HCT116 (cell line): ENCODE measurements at regions not wholly inside any gene's neighbourhood (a gene's known extent, or its start where the extent isn't known, plus 50 kb on each side); places are given as distances from the start of the nearest gene placed in this dataset.

Experiments
- ATAC-seq: fragments of 200-7000 bp; cut with Tn5 transposase; 2 replicates; pipeline ENCODE4 v1.9.1; 2020; ENCODE audit warnings: mild to moderate bottlenecking, moderate library complexity
- BruUV-seq: library from RNA; stranded (reverse); fragments of 400-500 nt; replicated peaks from 2 replicates; lab custom pipeline; 2021; lab: Mats Ljungman, UMichigan
- CTCF ChIA-PET: fragments of 300-600 bp; sonication (Branson Sonifier 250); formaldehyde crosslinking; loops from one replicate; lab custom pipeline; 2021; ENCODE audit warnings: antibody characterized with exemption; lab: Charles Lee
- POLR2A ChIA-PET: fragments of 300-600, 350-600 bp; sonication (Branson Sonifier 250); formaldehyde crosslinking; loops from one replicate; lab custom pipeline; 2021; ENCODE audit warnings: antibody characterized with exemption; lab: Charles Lee
- RAD21 ChIA-PET, 2 experiments: fragments of 300-600 bp; sonication (Branson Sonifier 250); formaldehyde crosslinking; loops; one replicate each; lab custom pipeline; 2023; ENCODE audit warnings: low total read pairs in 2 of 2; ENCODE audit not compliant: uncharacterized antibody in 2 of 2, unreplicated experiment in 2 of 2, low non-redundant PET in 1 of 2; lab: Charles Lee
- DNase-seq: peaks from one replicate; pipeline ENCODE4 v3.0.0-alpha.2; 2010; ENCODE audit warnings: low read depth, low spot score
- H2AFZ ChIP-seq: fragments of 200-600 bp; shearing (Covaris generic), sonication (generic); 2 replicates; pipeline ENCODE4 v1.6.1; 2017; ENCODE audit warnings: low read depth, mixed run types, mixed read lengths, antibody characterized with exemption, low read length; ENCODE audit not compliant: poor library complexity, severe bottlenecking
- H3K27ac ChIP-seq: 2 replicates; pipeline ENCODE4 v1.5.1; 2012; ENCODE audit warnings: low read depth, low read length
- H3K27me3 ChIP-seq: fragments of 200-600 bp; sonication (generic); 2 replicates; pipeline ENCODE4 v1.6.1; 2016; ENCODE audit warnings: mixed run types, low read length, mixed read lengths; ENCODE audit not compliant: insufficient read depth
- H3K36me3 ChIP-seq, 2 experiments: fragments of 200-500 bp in 1 of 2; fragments of 200-600 bp in 1 of 2; sonication (Bioruptor generic) in 1 of 2; sonication (generic) in 1 of 2; 2 replicates each; pipeline versions ENCODE4 v1.5.1 to v1.6.1; 2014 to 2016; ENCODE audit warnings: low read length in 2 of 2, inconsistent platforms in 1 of 2, mixed read lengths in 1 of 2, mixed run types in 1 of 2; ENCODE audit not compliant: insufficient read depth in 2 of 2, control insufficient read depth in 1 of 2
- H3K4me1 ChIP-seq, 2 experiments: fragments of 200-600 bp in 1 of 2; sonication (generic) in 1 of 2; 2 replicates each; pipeline versions ENCODE4 v1.5.1 to v1.6.1; 2012 to 2017; ENCODE audit warnings: low read length in 2 of 2, inconsistent platforms in 1 of 2, mild to moderate bottlenecking in 1 of 2, mixed read lengths in 1 of 2, mixed run types in 1 of 2, moderate library complexity in 1 of 2; ENCODE audit not compliant: insufficient read depth in 2 of 2, control insufficient read depth in 1 of 2
- H3K4me2 ChIP-seq: fragments of 200-600 bp; sonication (generic); 2 replicates; pipeline ENCODE4 v1.6.1; 2017; ENCODE audit warnings: mixed run types, low read length, mixed read lengths
- H3K4me3 ChIP-seq, 2 experiments: fragments of 200-600 bp in 1 of 2; sonication (generic) in 1 of 2; replicated peaks in 1 of 2; 2 replicates each; pipeline ENCODE4 v1.5.1; 2011 to 2016; ENCODE audit warnings: low read length in 2 of 2, control low read depth in 1 of 2, low read depth in 1 of 2, mild to moderate bottlenecking in 1 of 2, mixed read lengths in 1 of 2, mixed run types in 1 of 2
- H3K79me2 ChIP-seq: fragments of 200-600 bp; sonication (generic); 2 replicates; pipeline ENCODE4 v1.6.1; 2017; ENCODE audit warnings: mild to moderate bottlenecking, mixed run types, low read length, moderate library complexity, mixed read lengths; ENCODE audit not compliant: insufficient read depth
- H3K9ac ChIP-seq: fragments of 200-600 bp; sonication (generic); 2 replicates; pipeline ENCODE4 v1.6.1; 2016; ENCODE audit warnings: low read length, mixed read lengths
- H3K9me2 ChIP-seq: fragments of 200-600 bp; sonication (generic), shearing (Covaris generic); 2 replicates; pipeline ENCODE4 v1.6.1; 2017; ENCODE audit warnings: mixed run types, mild to moderate bottlenecking, moderate library complexity; ENCODE audit not compliant: insufficient read depth
- H3K9me3 ChIP-seq, 2 experiments: fragments of 200-500 bp in 1 of 2; fragments of 200-600 bp in 1 of 2; sonication (Bioruptor generic) in 1 of 2; sonication (generic) in 1 of 2; 2 replicates each; pipeline ENCODE4 v1.6.1; 2014 to 2017; ENCODE audit warnings: low read length in 2 of 2, mixed read lengths in 2 of 2, inconsistent platforms in 1 of 2, low read depth in 1 of 2, mild to moderate bottlenecking in 1 of 2, mixed run types in 1 of 2, moderate library complexity in 1 of 2; ENCODE audit not compliant: control insufficient read depth in 1 of 2, insufficient read depth in 1 of 2
- H4K20me1 ChIP-seq: fragments of 200-600 bp; sonication (generic), shearing (Covaris generic); 2 replicates; pipeline ENCODE4 v1.6.1; 2017; ENCODE audit warnings: mixed run types, mild to moderate bottlenecking, moderate library complexity; ENCODE audit not compliant: insufficient read depth
- CTCF ChIP-seq, 3 experiments: fragments of 200-600 bp in 1 of 3; sonication (generic) in 1 of 3; IDR thresholded peaks in 2 of 3; conservative IDR thresholded peaks in 1 of 3; 2 replicates each; pipeline ENCODE4 v1.5.1; 2012 to 2017; ENCODE audit warnings: low read depth in 2 of 3, low read length in 2 of 3, antibody characterized with exemption in 1 of 3, borderline replicate concordance in 1 of 3, control low read depth in 1 of 3, mild to moderate bottlenecking in 1 of 3, mixed read lengths in 1 of 3, mixed run types in 1 of 3, moderate library complexity in 1 of 3; ENCODE audit not compliant: insufficient read depth in 1 of 3
- EGR1 ChIP-seq: IDR thresholded peaks from 2 replicates; pipeline ENCODE4 v1.6.1; 2012; ENCODE audit warnings: low read depth
- EZH2phosphoT487 ChIP-seq: fragments of 200-600 bp; IDR thresholded peaks from 2 replicates; pipeline ENCODE4 v1.6.1; 2018; ENCODE audit warnings: antibody characterized with exemption, borderline replicate concordance
- JUND ChIP-seq: IDR thresholded peaks from 2 replicates; pipeline ENCODE4 v1.6.1; 2012
- POLR2AphosphoS5 ChIP-seq: IDR thresholded peaks from 2 replicates; pipeline ENCODE4 v1.6.1; 2011; ENCODE audit warnings: mild to moderate bottlenecking, low read depth, low read length, moderate library complexity
- REST ChIP-seq: IDR thresholded peaks from 2 replicates; pipeline ENCODE4 v1.6.1; 2012; ENCODE audit warnings: low read depth
- TCF7L2 ChIP-seq: IDR thresholded peaks from 2 replicates; pipeline ENCODE4 v1.7.0; 2011; ENCODE audit warnings: borderline replicate concordance, inconsistent platforms; ENCODE audit not compliant: insufficient read depth, insufficient read length; ENCODE audit errors: extremely low read depth
- YY1 ChIP-seq: IDR thresholded peaks from 2 replicates; pipeline ENCODE4 v1.6.1; 2011; ENCODE audit warnings: low read length, low read depth, moderate library complexity, mild to moderate bottlenecking; ENCODE audit not compliant: insufficient replicate concordance; ENCODE audit errors: extremely low read depth
- ZNF274 ChIP-seq: fragments of 200-500 bp; sonication (Bioruptor generic); IDR thresholded peaks from 2 replicates; pipeline ENCODE4 v1.6.1; 2014; ENCODE audit warnings: mild to moderate bottlenecking, low read depth, low read length, inconsistent platforms
- intact Hi-C: fragments of 100-400 bp; cut with micrococcal nuclease; formaldehyde crosslinking; loops from 2 replicates; pipeline ENCODE4 v1.10.0; 2022

GRCh38 chr4:138845054-138845453, 170.5 kb upstream of the NOCT start:
- Histone ChIP-seq H3K4me3 (no peak overlapping the region), H3K27ac (no peak overlapping the region), H3K4me1 (no peaks in the 10 kb centered on the region), H3K36me3 (no peaks in the 10 kb centered on the region), H3K79me2 (no peaks in the 10 kb centered on the region), H3K9me3 (no peaks in the 10 kb centered on the region), H3K9me2 (no peaks in the 10 kb centered on the region), H3K4me2 (no peak overlapping the region), H2AFZ (no peak overlapping the region), H4K20me1 (no peaks in the 10 kb centered on the region), H3K9ac (no peak overlapping the region), H3K27me3 (0 out of 2 replicates have a peak, but pooled peaks cover 8% of the 10 kb centered on the region)
- no peak for ATAC-seq
- TF ChIP-seq CTCF (IDR thresholded peaks at IDR 0.05 in 2 of 3, conservative IDR thresholded peaks at IDR 0.05 in 1 of 3; ENCODE audit: borderline replicate concordance in 1 of 3, insufficient read depth in 1 of 3, low read depth in 2 of 3, low read length in 2 of 3) (no peak), JUND (no peak), REST (no peak), TCF7L2 (no peak), EGR1 (no peak), POLR2AphosphoS5 (no peak), ZNF274 (no peak), YY1 (no peak), EZH2phosphoT487 (no peak)
- ChIA-PET RAD21 (no interaction called here), POLR2A (no interaction called here), CTCF (no interaction called here)
- no peak for DNase-seq
- intact Hi-C loops: no loop called here
- BruUV-seq: no TSS peak
